Activated naive CD8-positive, alpha-beta T cell treated with anti-CD3 and anti-CD28 coated beads, Interleukin-2, amount 50 U/mL, for 24 hours (primary cell): ENCODE measurements at regions not wholly inside any gene's neighbourhood (a gene's known extent, or its start where the extent isn't known, plus 50 kb on each side); places are given as distances from the start of the nearest gene placed in this dataset.

ENCODE experiments used
- ATAC-seq: fragments of 150-1000 bp; cut with Tn5 transposase; one replicate; pipeline ENCODE4 v1.10.0; 2021
- DNase-seq: peaks from one replicate; pipeline ENCODE4 v3.0.0; 2021
- H3K27ac Mint-ChIP-seq: one replicate; pipeline ENCODE4 v1.8.0; 2021; ENCODE audit warnings: mild to moderate bottlenecking, mixed read lengths
- H3K27me3 Mint-ChIP-seq: one replicate; pipeline ENCODE4 v1.8.0; 2021; ENCODE audit warnings: mixed read lengths
- H3K36me3 Mint-ChIP-seq: one replicate; pipeline ENCODE4 v1.8.0; 2021; ENCODE audit warnings: low read depth, mixed read lengths
- H3K4me1 Mint-ChIP-seq: one replicate; pipeline ENCODE4 v1.8.0; 2021; ENCODE audit warnings: mixed read lengths
- H3K4me3 Mint-ChIP-seq: one replicate; pipeline ENCODE4 v1.8.0; 2021; ENCODE audit warnings: mild to moderate bottlenecking, moderate library complexity, mixed read lengths
- H3K9me3 Mint-ChIP-seq: one replicate; pipeline ENCODE4 v1.8.0; 2021; ENCODE audit warnings: mixed read lengths

DNA sequence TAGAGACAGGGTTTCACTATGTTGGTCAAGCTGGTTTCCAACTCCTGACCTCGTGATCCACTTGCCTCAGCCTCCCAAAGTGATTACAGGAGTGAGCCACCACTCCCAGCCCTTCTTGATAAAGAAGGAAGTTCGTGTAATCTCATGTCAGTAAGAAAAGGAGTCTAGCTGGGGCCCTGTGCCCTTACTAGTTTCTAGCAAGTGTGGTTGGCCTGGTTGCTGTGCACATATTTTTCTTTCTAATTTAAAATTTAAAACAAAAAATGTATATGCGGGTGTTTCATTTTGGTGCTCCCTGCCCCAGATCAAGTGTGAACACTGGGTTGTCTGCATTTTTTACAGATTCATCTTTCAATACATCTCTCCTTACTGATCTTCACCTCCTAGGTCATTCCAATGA lies 770.8 kb upstream of the TENM4 start:
- Mint-ChIP-seq H3K27me3 (no peaks in the 10 kb centered on the region), H3K4me1 (no peaks in the 10 kb centered on the region), H3K36me3 (no peaks in the 10 kb centered on the region), H3K27ac (no peak overlapping the region), H3K9me3 (peaks cover 11% of the 10 kb centered on the region), H3K4me3 (no peak overlapping the region)
- DNase-seq (no peak), ATAC-seq (no peak)

DNA sequence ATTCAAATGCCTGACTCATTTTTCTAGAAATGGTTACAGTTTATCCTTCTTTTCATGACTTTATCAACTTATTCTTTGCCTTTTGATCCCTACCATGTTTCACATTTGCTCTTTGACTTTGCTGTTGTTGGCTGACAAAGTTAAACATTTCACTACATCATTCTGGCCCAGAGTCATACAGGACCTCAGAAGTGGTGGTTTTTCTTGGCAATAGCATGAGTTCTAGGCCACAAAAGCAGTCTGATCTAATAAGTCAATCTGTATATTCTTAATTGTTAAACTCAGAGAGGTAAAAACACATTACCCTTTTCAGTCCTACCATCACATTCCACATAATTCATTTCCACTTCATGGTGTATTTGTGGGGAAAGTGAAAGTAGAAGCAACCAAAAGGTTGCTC lies 763.2 kb upstream of the TENM4 start:
- H3K36me3 Mint-ChIP-seq = no peaks in the 10 kb centered on the region
- no peak overlapping the region for H3K27ac Mint-ChIP-seq
- no peaks in the 10 kb centered on the region for H3K27me3 Mint-ChIP-seq
- DNase-seq (no peak), ATAC-seq (no peak)
- peaks cover 16% of the 10 kb centered on the region for H3K9me3 Mint-ChIP-seq
- no peak overlapping the region for H3K4me3 Mint-ChIP-seq
- no peaks in the 10 kb centered on the region for H3K4me1 Mint-ChIP-seq

DNA sequence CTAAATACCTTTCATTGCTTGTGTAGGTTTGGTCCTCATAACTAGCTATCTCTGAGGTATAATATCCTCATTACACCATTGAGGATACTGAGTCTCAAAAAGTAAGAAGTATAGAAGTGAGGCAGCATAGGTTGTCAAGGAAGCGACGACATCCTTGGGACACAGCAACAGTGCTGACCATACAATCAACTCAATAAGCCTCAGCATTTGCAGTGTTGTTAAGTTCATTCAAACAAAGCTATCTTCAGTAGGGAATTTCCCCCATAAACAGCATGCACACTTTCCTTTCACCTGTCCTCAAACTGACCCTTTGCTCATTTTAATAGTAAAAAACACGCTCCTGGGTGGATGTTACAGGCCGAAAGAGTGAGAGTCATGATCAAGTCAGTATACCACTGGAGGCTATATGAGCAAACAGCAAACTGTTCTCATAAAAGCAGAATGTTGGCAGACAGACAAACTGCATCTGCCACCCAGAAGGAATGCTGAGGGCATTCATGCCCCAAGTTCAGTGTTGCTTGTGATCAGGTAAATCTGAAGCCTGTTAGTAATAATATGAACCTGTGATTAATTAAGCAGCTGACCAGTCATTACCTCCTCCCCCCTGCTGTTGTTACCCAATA lies 756.2 kb upstream of the TENM4 start:
- no peaks in the 10 kb centered on the region for H3K36me3 Mint-ChIP-seq
- no peak overlapping the region for H3K4me3 Mint-ChIP-seq
- H3K4me1 Mint-ChIP-seq = no peaks in the 10 kb centered on the region
- H3K27me3 Mint-ChIP-seq = no peaks in the 10 kb centered on the region
- no peak for DNase-seq
- H3K9me3 Mint-ChIP-seq = peaks cover 5% of the 10 kb centered on the region
- no peak for ATAC-seq
- no peak overlapping the region for H3K27ac Mint-ChIP-seq

DNA sequence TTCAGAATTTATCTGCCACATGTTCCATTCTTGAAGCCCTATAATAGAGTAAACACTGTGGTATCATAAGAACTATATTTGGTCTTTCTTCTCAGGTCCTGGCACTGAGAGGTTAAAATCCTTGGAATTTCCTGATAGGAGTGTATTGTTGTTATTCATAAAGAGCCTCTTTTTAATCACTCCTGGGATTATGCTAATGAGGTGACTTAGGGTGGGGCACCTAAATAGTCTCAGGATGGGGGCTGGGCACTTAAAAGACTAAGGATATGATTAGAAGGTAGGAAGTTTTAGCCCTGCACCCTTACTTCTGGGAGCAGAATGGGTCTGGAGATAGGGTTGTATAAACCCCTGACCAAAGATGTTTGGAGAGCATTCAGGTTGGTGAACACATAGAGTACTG lies 755.2 kb upstream of the TENM4 start:
- DNase-seq (no peak), ATAC-seq (no peak)
- H3K4me3 Mint-ChIP-seq = no peak overlapping the region

DNA sequence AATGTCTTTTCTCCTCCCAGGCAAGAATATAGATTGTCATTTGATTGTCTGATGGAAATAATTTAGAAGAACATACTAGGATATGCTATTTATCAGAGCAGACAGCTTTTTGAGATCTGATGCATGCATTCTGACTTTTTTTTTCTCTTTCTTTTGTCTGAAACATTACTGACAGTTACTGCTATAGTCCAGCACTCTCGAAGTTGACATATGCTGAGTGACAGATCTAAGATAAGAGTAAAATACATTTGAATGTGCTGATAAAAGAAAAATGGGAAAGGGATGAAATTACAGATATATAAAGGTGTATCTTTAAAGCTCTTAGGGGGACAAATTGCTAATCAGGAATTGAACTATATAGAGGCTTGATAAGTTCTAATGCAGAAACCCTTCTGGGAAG lies 753.8 kb upstream of the TENM4 start:
- H3K27me3 Mint-ChIP-seq = no peaks in the 10 kb centered on the region
- no peaks in the 10 kb centered on the region for H3K36me3 Mint-ChIP-seq
- no peak overlapping the region for H3K27ac Mint-ChIP-seq
- H3K4me3 Mint-ChIP-seq = no peak overlapping the region
- no peak for ATAC-seq
- DNase-seq = no peak
- peaks cover 5% of the 10 kb centered on the region for H3K9me3 Mint-ChIP-seq
- no peaks in the 10 kb centered on the region for H3K4me1 Mint-ChIP-seq

More for the DNA sequence above, 755.2 kb upstream of the TENM4 start:
- Mint-ChIP-seq H3K27me3 (no peaks in the 10 kb centered on the region), H3K36me3 (no peaks in the 10 kb centered on the region), H3K27ac (no peak overlapping the region), H3K9me3 (peaks cover 8% of the 10 kb centered on the region), H3K4me1 (no peaks in the 10 kb centered on the region)

DNA sequence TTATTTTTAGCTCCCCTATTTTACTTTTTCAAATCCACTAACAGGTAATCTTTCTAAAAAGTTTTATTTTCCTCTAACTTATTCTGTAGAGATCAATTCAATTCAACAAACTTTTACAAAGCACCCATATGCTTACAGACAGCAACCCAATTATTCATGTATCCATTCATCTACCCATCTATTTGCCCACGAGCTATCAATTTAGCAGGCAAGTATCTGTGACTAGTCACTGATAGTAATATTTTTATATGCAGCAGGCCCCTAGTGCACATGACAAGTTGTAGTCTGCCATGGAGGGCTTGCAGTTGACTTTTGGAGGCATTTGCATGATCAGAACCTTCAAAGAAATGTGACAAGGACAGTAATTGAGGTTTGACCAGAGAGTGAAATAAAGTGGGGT lies 753.2 kb upstream of the TENM4 start:
- Mint-ChIP-seq H3K27me3 (no peaks in the 10 kb centered on the region), H3K4me1 (no peaks in the 10 kb centered on the region), H3K27ac (no peak overlapping the region), H3K9me3 (peaks cover 5% of the 10 kb centered on the region), H3K4me3 (no peak overlapping the region), H3K36me3 (no peaks in the 10 kb centered on the region)
- no peak for ATAC-seq
- no peak for DNase-seq

DNA sequence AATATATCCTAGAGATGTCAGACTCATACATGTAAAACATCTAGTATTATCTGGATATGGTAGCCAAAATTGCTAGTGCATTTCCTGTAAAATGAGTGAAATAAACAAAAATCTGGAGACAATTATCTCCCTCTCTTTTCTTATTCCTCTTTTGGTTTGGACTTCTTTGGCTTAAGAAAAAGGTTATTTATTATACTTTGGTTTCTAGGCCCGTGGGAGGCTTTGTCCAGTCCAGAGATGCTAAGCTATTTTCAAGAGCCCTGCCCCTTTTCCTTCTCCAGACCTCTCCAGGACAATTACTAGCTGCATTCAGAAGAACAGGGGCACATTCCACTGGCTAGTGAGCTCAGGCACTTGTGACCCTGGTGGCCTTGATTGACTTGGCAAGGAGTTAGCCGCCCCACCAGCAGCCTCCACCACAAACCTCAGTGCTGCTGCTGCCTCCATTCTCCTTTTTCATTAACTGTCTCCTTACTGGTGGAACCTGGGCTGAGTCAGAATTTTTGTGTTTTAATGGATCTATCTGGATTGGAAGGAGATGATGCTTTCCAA lies 747.3 kb upstream of the TENM4 start:
- Mint-ChIP-seq H3K4me3 (no peak overlapping the region), H3K27ac (no peak overlapping the region), H3K27me3 (no peaks in the 10 kb centered on the region), H3K4me1 (no peaks in the 10 kb centered on the region), H3K36me3 (no peaks in the 10 kb centered on the region), H3K9me3 (peaks cover 14% of the 10 kb centered on the region)
- DNase-seq (no peak), ATAC-seq (no peak)

DNA sequence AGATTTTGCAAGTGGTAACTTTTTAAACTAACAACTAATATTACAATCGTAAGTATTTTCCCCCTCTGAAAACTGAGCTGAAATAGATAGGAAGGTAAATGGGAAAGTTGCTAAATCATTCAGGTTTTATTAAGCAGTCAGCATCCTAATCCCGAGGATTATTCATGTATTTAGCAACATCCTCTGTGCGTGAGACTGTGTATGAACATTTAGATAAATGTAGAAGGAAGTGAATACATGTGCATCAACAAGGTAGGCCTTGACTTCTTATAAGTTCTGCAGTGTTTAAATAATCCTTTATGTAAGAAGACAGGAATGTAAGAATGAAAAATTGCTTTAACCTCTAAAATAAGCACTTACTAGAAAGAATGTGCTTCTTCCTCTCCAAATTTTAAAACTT lies 745.9 kb upstream of the TENM4 start:
- H3K36me3 Mint-ChIP-seq = no peaks in the 10 kb centered on the region
- no peaks in the 10 kb centered on the region for H3K4me1 Mint-ChIP-seq
- no peak overlapping the region for H3K27ac Mint-ChIP-seq
- no peaks in the 10 kb centered on the region for H3K27me3 Mint-ChIP-seq
- DNase-seq = no peak
- H3K4me3 Mint-ChIP-seq = no peak overlapping the region
- H3K9me3 Mint-ChIP-seq = peaks cover 14% of the 10 kb centered on the region
- ATAC-seq = no peak

DNA sequence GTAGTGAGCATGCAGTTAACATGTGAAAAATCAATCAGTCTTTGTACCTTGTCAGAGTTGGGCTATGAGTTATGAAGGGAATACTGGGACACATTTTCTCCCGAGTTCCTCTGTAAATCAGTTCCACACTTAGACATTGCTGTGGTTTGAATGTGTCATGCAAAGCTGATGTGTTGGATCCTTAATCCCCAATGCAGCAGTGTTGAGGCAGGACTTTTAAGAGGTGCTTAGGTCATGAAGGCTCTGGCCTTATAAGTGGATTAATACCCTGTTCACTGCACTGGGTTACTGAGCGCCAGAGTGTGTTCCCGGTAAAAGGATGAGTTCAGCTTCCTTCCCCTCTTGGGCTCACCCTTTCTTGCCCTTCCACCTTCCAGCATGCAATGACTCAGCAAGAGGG lies 742.1 kb upstream of the TENM4 start:
- DNase-seq (no peak), ATAC-seq (no peak)
- H3K4me1 Mint-ChIP-seq = no peaks in the 10 kb centered on the region
- no peak overlapping the region for H3K4me3 Mint-ChIP-seq
- H3K27me3 Mint-ChIP-seq = no peaks in the 10 kb centered on the region
- no peak overlapping the region for H3K27ac Mint-ChIP-seq
- H3K36me3 Mint-ChIP-seq = no peaks in the 10 kb centered on the region
- peaks cover 9% of the 10 kb centered on the region for H3K9me3 Mint-ChIP-seq

DNA sequence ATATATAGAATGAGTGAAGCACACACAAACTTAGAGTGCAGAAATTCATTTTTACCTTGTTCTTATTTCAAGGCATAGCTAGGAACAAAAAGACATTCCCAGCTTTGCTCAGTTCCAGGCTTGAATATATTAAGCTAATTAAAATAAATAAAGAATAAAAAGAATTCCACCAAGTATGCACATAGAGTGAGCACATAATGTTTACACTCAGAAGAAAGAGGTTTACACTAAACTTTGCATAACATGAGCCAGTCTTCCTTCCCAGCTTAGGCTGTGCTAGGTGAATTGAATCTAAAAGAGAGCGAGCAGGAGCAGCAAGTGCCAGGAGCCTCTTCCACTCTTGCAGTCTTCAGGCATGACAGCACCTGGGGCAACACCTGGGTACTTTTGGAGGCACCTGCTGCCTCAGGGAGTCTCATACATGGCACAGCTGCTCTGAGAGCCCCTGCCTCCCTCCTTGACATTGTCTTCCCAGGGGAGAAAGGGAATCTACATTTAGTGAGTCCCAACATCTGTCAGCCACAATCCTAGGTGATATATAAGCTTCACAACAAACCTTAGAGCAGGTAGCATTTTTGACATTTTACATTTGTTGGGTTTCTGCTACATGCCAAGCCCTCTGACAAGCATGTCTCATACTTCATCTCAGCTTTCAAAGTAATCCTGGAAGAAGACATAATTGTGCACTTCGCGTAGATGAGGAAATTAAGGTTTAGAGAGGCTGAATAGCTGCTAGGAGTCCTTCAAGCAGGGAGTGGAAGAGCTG lies 732.7 kb upstream of the TENM4 start:
- no peaks in the 10 kb centered on the region for H3K4me1 Mint-ChIP-seq
- H3K9me3 Mint-ChIP-seq = peaks cover 21% of the 10 kb centered on the region

DNA sequence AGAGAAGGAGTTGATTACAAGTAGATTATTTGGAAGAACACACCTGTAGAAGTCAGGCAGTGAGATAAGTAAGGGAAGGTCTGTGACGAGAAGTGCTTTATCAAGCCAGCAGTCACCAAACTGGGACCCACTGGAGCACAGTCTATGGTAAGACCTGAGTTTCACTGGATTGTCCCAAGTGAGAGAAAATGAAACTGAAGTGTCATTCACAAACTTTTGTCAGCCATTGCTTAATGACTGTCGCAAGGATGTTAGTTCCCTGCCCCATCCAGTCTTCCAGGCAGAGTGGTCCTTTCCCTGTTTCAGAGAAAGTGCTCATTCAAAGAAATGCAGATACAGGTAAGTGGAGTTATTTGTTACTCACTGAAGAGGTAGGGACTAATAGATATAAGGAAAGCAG lies 728.0 kb upstream of the TENM4 start:
- Mint-ChIP-seq H3K36me3 (no peaks in the 10 kb centered on the region), H3K4me3 (no peak overlapping the region), H3K9me3 (peaks cover 18% of the 10 kb centered on the region), H3K27me3 (no peaks in the 10 kb centered on the region), H3K4me1 (no peaks in the 10 kb centered on the region), H3K27ac (no peak overlapping the region)
- ATAC-seq (no peak), DNase-seq (no peak)

More for the DNA sequence above, 732.7 kb upstream of the TENM4 start:
- Mint-ChIP-seq H3K36me3 (no peaks in the 10 kb centered on the region), H3K27ac (no peak overlapping the region), H3K27me3 (no peaks in the 10 kb centered on the region), H3K4me3 (no peak overlapping the region)
- ATAC-seq (no peak), DNase-seq (no peak)

DNA sequence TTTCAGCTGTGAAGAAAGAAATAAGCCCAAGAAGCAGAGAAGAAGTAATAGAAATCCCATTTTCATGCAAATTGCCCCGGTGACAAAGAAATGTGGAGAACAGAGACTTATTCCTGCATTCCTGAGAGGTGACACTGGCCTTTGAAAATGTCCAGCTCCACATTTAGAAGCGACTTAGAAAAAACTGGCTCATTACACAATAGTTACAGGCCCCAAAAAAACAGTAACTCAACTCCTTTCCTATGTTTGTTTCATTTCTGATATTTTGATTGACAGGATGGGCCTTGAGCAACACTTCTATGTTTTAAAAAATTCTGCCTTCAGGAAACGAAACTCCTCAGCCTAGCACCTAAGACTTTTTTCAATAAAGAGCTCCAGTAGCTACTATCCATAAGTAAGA lies 726.9 kb upstream of the TENM4 start:
- ATAC-seq = no peak
- no peak overlapping the region for H3K4me3 Mint-ChIP-seq
- H3K27ac Mint-ChIP-seq = no peak overlapping the region
- no peaks in the 10 kb centered on the region for H3K4me1 Mint-ChIP-seq
- H3K36me3 Mint-ChIP-seq = no peaks in the 10 kb centered on the region
- H3K9me3 Mint-ChIP-seq = peaks cover 21% of the 10 kb centered on the region
- no peaks in the 10 kb centered on the region for H3K27me3 Mint-ChIP-seq
- DNase-seq = no peak

DNA sequence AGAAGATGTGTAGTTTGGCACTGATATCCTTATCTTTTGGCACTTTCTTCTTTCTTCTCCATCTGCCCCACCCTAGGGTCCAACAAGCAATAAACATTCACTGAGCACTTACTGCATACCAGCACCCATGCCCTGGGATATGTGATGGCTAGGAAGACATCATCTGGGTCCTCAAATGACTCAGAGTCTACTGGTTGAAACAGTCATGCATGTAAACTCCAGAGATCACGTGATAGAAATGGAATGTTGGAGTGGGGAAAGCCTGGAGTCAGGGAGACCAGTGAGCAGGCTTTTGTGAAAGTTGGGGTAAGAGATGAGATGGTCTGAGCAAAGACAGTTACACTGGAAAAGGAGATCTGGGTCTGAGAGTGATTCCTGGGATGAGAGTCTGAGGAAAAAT lies 724.9 kb upstream of the TENM4 start:
- Mint-ChIP-seq H3K4me1 (no peaks in the 10 kb centered on the region), H3K27me3 (no peaks in the 10 kb centered on the region), H3K36me3 (no peaks in the 10 kb centered on the region), H3K9me3 (peaks cover 14% of the 10 kb centered on the region), H3K27ac (no peak overlapping the region), H3K4me3 (no peak overlapping the region)
- ATAC-seq = no peak
- no peak for DNase-seq

DNA sequence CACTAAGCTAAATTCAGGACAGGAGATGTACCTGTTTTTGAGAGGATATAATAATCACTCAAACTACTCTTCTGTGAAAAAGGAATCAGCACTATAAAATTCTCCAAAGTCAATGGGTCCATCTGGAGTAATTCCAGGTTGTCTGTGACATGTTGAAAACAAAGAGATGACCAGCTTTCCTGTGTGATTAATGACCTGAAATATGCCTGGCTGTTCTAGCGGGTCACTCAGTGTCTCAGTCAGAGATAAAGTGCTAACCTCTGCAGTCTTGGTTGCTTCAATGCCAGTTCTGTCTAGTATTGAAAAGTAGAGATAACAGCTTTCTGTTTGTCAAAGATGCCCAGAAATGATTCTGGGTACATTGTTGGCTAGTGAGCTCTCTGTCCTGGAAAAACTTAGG lies 722.6 kb upstream of the TENM4 start:
- no peaks in the 10 kb centered on the region for H3K36me3 Mint-ChIP-seq
- DNase-seq = no peak
- ATAC-seq = no peak
- H3K4me3 Mint-ChIP-seq = no peak overlapping the region
- peaks cover 5% of the 10 kb centered on the region for H3K9me3 Mint-ChIP-seq
- no peak overlapping the region for H3K27ac Mint-ChIP-seq
- H3K27me3 Mint-ChIP-seq = no peaks in the 10 kb centered on the region
- no peaks in the 10 kb centered on the region for H3K4me1 Mint-ChIP-seq

DNA sequence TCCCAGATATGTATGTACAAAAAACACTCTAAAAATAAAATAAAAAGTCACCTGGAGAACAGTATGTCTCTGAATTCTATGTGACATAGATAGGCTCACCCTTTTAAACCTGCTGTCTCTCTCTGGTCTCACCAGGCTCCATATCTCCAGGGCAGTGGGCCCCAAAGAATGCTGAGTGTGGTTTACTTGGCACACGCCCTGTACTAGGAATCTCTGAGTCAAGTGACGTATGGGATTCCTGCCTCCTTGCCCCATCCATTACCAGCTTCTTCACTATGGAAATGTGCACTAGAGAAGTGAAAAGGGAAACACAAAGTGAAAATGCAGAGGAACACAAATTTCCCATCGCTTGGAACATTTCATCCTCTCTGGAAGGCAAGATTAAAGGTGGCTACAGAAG lies 722.2 kb upstream of the TENM4 start:
- ATAC-seq (no peak), DNase-seq (no peak)
- Mint-ChIP-seq H3K27me3 (no peaks in the 10 kb centered on the region), H3K36me3 (no peaks in the 10 kb centered on the region), H3K4me3 (no peak overlapping the region), H3K4me1 (no peaks in the 10 kb centered on the region), H3K9me3 (peaks cover 8% of the 10 kb centered on the region), H3K27ac (no peak overlapping the region)
